AG04450 (cell line): ENCODE measurements at regions not wholly inside any gene's neighbourhood (a gene's known extent, or its start where the extent isn't known, plus 50 kb on each side); places are given as distances from the start of the nearest gene placed in this dataset.

Source experiments
- CTCF ChIA-PET: fragments of 300-600, 350-600 bp; formaldehyde crosslinking; extraction: SDS; loops from one replicate; lab custom pipeline; 2022; ENCODE audit warnings: antibody characterized with exemption, inconsistent platforms; lab: Charles Lee
- POLR2A ChIA-PET: fragments of 350-600 bp; formaldehyde crosslinking; extraction: SDS; loops from one replicate; lab custom pipeline; 2021; ENCODE audit warnings: antibody characterized with exemption, inconsistent platforms; lab: Yijun Ruan, JAX
- DNase-seq: peaks from one replicate; pipeline ENCODE4 v3.0.0-alpha.2; 2011; ENCODE audit warnings: low read depth, low spot score
- H3K27ac ChIP-seq: one replicate; pipeline ENCODE4 v1.5.1; 2012; ENCODE audit warnings: low read depth, low read length, control low read depth
- H3K27me3 ChIP-seq: one replicate; pipeline ENCODE4 v1.6.0; 2012; ENCODE audit warnings: low read length; ENCODE audit not compliant: control insufficient read depth, insufficient read depth
- H3K4me3 ChIP-seq: 2 replicates; pipeline ENCODE4 v1.5.1; 2011; ENCODE audit warnings: mild to moderate bottlenecking, low read depth, low read length, control low read depth
- H3K9me3 ChIP-seq: 2 replicates; pipeline ENCODE4 v1.5.1; 2012; ENCODE audit warnings: low read length; ENCODE audit not compliant: control insufficient read depth, insufficient read depth
- TF ChIP-seq, protein P1 (sequence below): IDR thresholded peaks from 2 replicates; pipeline ENCODE4 v1.5.1; 2011; ENCODE audit warnings: low read depth, low read length, control low read depth, inconsistent platforms

DNA sequence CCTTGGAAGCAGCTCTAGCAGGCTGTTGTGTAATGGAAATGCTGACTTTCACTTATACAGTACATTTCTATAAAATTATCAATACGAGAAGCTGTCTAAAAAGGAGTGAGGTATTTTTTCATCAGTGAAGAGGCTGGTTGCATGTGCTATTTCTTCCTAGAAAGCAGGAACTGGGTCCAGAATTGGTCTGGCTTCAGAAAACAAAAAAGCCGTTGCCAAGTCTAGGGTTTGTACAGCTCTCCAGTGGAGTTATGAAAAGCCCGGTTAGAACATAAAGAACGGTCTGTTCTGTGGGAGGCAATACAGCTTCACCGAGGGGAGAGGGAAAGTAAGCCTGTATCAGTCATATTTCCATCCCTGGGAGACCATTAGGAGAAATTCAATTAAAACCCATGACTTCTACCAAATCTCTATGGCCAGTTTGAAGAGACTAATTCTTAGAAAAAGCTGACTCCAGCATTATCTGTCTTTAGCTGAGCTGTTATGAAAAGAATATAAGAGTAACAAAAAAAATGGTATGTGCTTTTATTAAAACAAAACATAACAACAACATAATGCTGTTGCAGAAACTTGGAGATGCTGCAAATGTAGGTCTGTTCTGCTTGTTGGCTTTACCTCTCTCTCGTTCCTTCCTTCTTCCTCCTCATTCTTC, 217.0 kb downstream of the CMPK2 start:
- Histone ChIP-seq H3K27me3 (no peaks in the 10 kb centered on the region), H3K4me3 (no peak overlapping the region), H3K9me3 (no peaks in the 10 kb centered on the region), H3K27ac (no peak overlapping the region)
- POLR2A ChIA-PET, result no interaction called here
- TF ChIP-seq, protein P1, sequence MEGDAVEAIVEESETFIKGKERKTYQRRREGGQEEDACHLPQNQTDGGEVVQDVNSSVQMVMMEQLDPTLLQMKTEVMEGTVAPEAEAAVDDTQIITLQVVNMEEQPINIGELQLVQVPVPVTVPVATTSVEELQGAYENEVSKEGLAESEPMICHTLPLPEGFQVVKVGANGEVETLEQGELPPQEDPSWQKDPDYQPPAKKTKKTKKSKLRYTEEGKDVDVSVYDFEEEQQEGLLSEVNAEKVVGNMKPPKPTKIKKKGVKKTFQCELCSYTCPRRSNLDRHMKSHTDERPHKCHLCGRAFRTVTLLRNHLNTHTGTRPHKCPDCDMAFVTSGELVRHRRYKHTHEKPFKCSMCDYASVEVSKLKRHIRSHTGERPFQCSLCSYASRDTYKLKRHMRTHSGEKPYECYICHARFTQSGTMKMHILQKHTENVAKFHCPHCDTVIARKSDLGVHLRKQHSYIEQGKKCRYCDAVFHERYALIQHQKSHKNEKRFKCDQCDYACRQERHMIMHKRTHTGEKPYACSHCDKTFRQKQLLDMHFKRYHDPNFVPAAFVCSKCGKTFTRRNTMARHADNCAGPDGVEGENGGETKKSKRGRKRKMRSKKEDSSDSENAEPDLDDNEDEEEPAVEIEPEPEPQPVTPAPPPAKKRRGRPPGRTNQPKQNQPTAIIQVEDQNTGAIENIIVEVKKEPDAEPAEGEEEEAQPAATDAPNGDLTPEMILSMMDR, result no peak
- CTCF ChIA-PET, result no interaction called here
- DNase-seq, result no peak

DNA sequence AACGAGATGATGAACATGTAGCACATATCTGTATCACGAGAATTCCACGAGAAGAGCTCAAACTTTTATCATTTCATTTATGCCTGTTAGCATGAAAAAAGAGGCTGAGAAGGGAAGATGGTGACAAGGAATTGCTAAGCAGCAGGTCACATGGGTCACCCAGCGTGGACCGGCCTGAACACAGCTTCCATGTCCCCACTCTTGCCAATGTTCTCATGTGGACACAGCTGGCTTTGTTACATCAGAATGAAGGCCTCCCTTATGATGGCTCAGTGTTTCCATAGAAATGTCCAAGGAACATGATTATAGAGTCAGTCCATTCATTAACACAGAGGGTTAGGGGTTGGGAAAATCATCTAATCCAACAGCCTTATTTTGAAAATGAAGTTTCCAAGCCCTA, 215.4 kb downstream of the CMPK2 start:
- TF ChIP-seq, protein P1, result no peak
- CTCF ChIA-PET, result no interaction called here
- H3K9me3 ChIP-seq, result no peaks in the 10 kb centered on the region
- no peak overlapping the region for H3K4me3 ChIP-seq
- no peaks in the 10 kb centered on the region for H3K27me3 ChIP-seq
- DNase-seq, result no peak
- no peak overlapping the region for H3K27ac ChIP-seq
- POLR2A ChIA-PET, result no interaction called here

DNA sequence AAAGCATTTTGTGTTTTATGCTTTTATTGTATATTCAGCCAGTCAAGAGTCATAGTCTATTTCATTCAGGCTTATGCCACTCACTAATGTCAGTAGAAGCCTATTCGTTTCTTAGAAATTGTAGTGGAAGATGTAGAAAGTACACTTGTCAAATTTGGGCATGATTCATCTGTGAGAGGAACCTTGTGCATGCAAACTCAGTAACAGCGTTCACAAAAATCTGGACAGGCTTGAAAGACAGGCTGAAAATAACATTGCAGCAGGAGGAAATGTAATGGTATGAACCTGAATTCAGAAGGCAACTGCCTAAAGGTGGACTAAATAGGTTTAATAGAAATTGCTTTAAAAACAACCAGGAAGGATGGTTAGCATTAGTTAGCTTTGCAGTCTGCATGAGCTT, 213.5 kb downstream of the CMPK2 start:
- Histone ChIP-seq H3K4me3 (no peak overlapping the region), H3K27me3 (no peaks in the 10 kb centered on the region), H3K27ac (no peak overlapping the region), H3K9me3 (no peaks in the 10 kb centered on the region)
- CTCF ChIA-PET, result no interaction called here
- TF ChIP-seq, protein P1, result no peak
- POLR2A ChIA-PET, result no interaction called here
- DNase-seq, result no peak

DNA sequence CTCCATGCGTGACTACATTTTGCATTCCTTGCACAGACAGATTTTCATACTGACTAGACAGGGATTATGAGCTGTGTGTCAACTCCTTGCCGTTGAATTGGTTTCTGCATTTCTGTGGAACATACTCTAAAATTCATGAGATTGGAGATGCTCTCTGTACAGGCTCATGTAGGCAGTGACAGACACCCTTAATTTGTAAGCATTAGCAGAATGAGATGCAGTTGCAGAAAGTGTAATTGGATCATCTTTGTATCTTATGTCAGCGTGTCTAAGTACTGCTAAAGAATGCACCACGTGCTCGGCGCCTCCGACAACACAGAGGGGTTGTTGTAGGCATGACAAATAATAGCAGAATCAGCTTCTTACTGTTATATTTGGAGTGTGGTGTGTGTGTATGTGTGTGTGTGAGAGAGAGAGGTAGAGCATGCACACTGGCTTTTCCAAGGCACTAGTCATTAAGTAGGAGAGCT, 212.4 kb downstream of the CMPK2 start:
- Histone ChIP-seq H3K9me3 (no peaks in the 10 kb centered on the region), H3K27ac (no peak overlapping the region), H3K4me3 (no peak overlapping the region), H3K27me3 (no peaks in the 10 kb centered on the region)
- DNase-seq, result no peak
- TF ChIP-seq, protein P1, result no peak
- ChIA-PET POLR2A (no interaction called here), CTCF (no interaction called here)

DNA sequence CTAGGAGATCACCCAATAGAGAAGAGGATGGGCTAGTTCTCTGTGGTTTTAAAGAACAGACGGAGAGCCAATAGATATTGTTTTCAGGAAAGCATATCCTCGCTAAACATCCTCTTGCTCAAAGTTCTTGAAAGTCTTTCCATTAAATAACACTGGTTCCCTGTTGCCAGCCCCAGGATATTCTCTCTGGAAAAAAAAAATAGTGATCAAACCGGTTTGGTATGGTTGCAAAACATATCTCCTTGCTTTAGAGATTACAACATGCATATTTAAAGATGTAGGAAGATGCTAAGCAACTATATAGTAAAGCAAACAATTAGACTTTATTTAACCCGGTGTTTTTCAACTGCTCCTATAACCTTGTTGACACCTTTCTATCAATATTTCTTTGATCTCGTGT, 211.4 kb downstream of the CMPK2 start:
- no peak overlapping the region for H3K27ac ChIP-seq
- no peak overlapping the region for H3K4me3 ChIP-seq
- no peaks in the 10 kb centered on the region for H3K27me3 ChIP-seq
- H3K9me3 ChIP-seq, result no peaks in the 10 kb centered on the region; the same call in 1 of the 2 replicates
- TF ChIP-seq, protein P1, result no peak
- DNase-seq, result no peak
- POLR2A ChIA-PET, result no interaction called here
- CTCF ChIA-PET, result no interaction called here
